ENCODE measurements at regions not wholly inside any gene's neighbourhood (a gene's known extent, or its start where the extent isn't known, plus 50 kb on each side); places are given as distances from the start of the nearest gene placed in this dataset.

DNA sequence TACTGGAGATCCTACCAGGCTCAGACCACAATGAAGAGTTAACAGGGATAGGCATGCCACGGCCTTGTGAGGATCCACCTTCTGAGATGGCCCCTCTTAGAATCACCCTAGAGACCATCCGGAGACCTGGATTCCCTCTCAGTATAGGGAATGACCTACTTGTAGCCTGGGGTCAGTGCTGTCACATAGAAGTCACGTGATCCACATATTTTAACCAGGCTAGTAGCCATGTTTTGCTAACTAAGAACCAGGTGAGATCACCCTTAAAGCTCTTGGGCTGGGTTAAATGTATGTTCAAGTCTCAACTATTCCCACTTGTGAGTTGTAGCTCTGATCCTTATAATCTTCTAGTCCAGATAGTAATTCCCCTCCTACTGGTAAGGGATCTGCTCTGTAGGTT is 215.4 kb downstream of the CCNG2 start:
- no peaks in the 10 kb centered on the region for H3K36me3 ChIP-seq (ENCODE audit: control insufficient read depth in 2 of 2, extremely low read depth in 1 of 2, insufficient read depth in 2 of 2, low read length in 2 of 2)
- FAIRE-seq, result no peak
- H3K27ac ChIP-seq (ENCODE audit: insufficient read depth, low read depth, low read length), result no peak overlapping the region
- dilution Hi-C loops (cut with MboI; ENCODE audit: extremely low pct_ligation_motif_present, low sequenced_read_pairs) (no loop called here), intact Hi-C loops (cut with micrococcal nuclease) (no loop called here)
- H3K9ac ChIP-seq (replicated peaks; ENCODE audit: extremely low read depth, insufficient read depth, low read length), result no peak overlapping the region
- H3K4me1 ChIP-seq (ENCODE audit: control insufficient read depth, extremely low read depth, insufficient read depth, low read length), result no peaks in the 10 kb centered on the region
- CTCF ChIA-PET, result interaction anchor here (0.7 to 5.3 kb wide), 3 partner anchors 10 to 229 kb away, joined by 3 to 37 read pairs (median 6); no protein-coding TSS in a partner anchor
- H4K20me1 ChIP-seq (replicated peaks; ENCODE audit: control insufficient read depth, extremely low read depth, insufficient read depth, low read length), result no peaks in the 10 kb centered on the region
- DNase-seq (ENCODE audit: low read depth, low spot score), result no peak
- POLR2A ChIA-PET, result no interaction called here
- H3K9me3 ChIP-seq (replicated peaks; ENCODE audit: control insufficient read depth, insufficient read depth, low read length), result no peaks in the 10 kb centered on the region
- no peak overlapping the region for H3K4me2 ChIP-seq (ENCODE audit: insufficient read depth, low read length)
- no peak overlapping the region for H3K4me3 ChIP-seq (replicated peaks in 1 of 3; ENCODE audit: insufficient read depth in 1 of 3, low read depth in 1 of 3, low read length in 3 of 3)
- H3K9me1 ChIP-seq (replicated peaks; ENCODE audit: control insufficient read depth, extremely low read depth, insufficient read depth, low read length), result no peaks in the 10 kb centered on the region
- H3K79me2 ChIP-seq (ENCODE audit: control insufficient read depth, insufficient read depth, low read length), result no peaks in the 10 kb centered on the region
- TF ChIP-seq GATA2 (IDR thresholded peaks at IDR 0.05; ENCODE audit: insufficient read depth, insufficient read length, low read depth, low read length) (no peak), POLR2A (IDR thresholded peaks at IDR 0.05; ENCODE audit: low read depth, low read length) (no peak), MYC (IDR thresholded peaks at IDR 0.05; ENCODE audit: low read depth, low read length) (no peak), EZH2 (IDR thresholded peaks at IDR 0.05; ENCODE audit: borderline replicate concordance, low read depth, low read length, severe bottlenecking) (no peak), POLR2AphosphoS5 (IDR thresholded peaks at IDR 0.05; ENCODE audit: insufficient read depth, low read depth, low read length) (no peak), FOS (IDR thresholded peaks at IDR 0.05; ENCODE audit: borderline replicate concordance, insufficient read depth, low read length) (no peak), JUN (IDR thresholded peaks at IDR 0.05; ENCODE audit: borderline replicate concordance, insufficient read depth, insufficient read length, low read depth) (no peak)
- TF ChIP-seq, protein P1, sequence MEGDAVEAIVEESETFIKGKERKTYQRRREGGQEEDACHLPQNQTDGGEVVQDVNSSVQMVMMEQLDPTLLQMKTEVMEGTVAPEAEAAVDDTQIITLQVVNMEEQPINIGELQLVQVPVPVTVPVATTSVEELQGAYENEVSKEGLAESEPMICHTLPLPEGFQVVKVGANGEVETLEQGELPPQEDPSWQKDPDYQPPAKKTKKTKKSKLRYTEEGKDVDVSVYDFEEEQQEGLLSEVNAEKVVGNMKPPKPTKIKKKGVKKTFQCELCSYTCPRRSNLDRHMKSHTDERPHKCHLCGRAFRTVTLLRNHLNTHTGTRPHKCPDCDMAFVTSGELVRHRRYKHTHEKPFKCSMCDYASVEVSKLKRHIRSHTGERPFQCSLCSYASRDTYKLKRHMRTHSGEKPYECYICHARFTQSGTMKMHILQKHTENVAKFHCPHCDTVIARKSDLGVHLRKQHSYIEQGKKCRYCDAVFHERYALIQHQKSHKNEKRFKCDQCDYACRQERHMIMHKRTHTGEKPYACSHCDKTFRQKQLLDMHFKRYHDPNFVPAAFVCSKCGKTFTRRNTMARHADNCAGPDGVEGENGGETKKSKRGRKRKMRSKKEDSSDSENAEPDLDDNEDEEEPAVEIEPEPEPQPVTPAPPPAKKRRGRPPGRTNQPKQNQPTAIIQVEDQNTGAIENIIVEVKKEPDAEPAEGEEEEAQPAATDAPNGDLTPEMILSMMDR (IDR thresholded peaks at IDR 0.05; ENCODE audit: extremely low read depth in 1 of 2, insufficient read depth in 1 of 2, low read depth in 1 of 2, low read length in 2 of 2), result no peak
- TF ChIP-seq, protein P2, sequence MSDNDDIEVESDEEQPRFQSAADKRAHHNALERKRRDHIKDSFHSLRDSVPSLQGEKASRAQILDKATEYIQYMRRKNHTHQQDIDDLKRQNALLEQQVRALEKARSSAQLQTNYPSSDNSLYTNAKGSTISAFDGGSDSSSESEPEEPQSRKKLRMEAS (IDR thresholded peaks at IDR 0.05; ENCODE audit: insufficient read depth, insufficient read length), result no peak
- no TSS peak for BruUV-seq (replicated peaks)
- H2AFZ ChIP-seq (ENCODE audit: low read depth, low read length), result no peak overlapping the region
- H3K27me3 ChIP-seq (ENCODE audit: control insufficient read depth in 2 of 2, insufficient read depth in 2 of 2, low read length in 2 of 2), result peaks cover 0 to 7% of the 10 kb centered on the region in 2 experiments

Measured in endothelial cell of umbilical vein (primary cell).